Activated naive CD4-positive, alpha-beta T cell treated with anti-CD3 and anti-CD28 coated beads for 36 hours (primary cell): ENCODE measurements at regions not wholly inside any gene's neighbourhood (a gene's known extent, or its start where the extent isn't known, plus 50 kb on each side); places are given as distances from the start of the nearest gene placed in this dataset.
"Not testable (repeated sequence)": the region's sequence is repeated elsewhere in the genome, so short reads cannot be mapped to it uniquely, and the experiment has no call there.

Experiments used
- CTCF ChIA-PET: fragments of 350-600 bp; sonication (Branson Sonifier 250); formaldehyde crosslinking; loops from one replicate; lab custom pipeline; 2021; ENCODE audit warnings: antibody characterized with exemption; lab: Charles Lee
- DNase-seq: peaks from one replicate; pipeline ENCODE4 v3.0.0-alpha.2; 2020
- H3K27ac Mint-ChIP-seq: one replicate; pipeline ENCODE4 v1.8.0; 2021; ENCODE audit warnings: mild to moderate bottlenecking, mixed read lengths
- H3K27me3 Mint-ChIP-seq: one replicate; pipeline ENCODE4 v1.8.0; 2021; ENCODE audit warnings: low read depth, mixed read lengths
- H3K36me3 Mint-ChIP-seq: one replicate; pipeline ENCODE4 v1.8.0; 2021; ENCODE audit warnings: low read depth, mixed read lengths
- H3K4me1 Mint-ChIP-seq: one replicate; pipeline ENCODE4 v1.8.0; 2021; ENCODE audit warnings: low read depth, mixed read lengths
- H3K4me3 Mint-ChIP-seq: one replicate; pipeline ENCODE4 v1.8.0; 2021; ENCODE audit warnings: mild to moderate bottlenecking, moderate library complexity, mixed read lengths
- H3K9me3 Mint-ChIP-seq: one replicate; pipeline ENCODE4 v1.8.0; 2021; ENCODE audit warnings: mixed read lengths
- intact Hi-C: fragments of 100-400 bp; cut with micrococcal nuclease; formaldehyde crosslinking; loops from one replicate; pipeline ENCODE4 v1.15.1; 2023

DNA sequence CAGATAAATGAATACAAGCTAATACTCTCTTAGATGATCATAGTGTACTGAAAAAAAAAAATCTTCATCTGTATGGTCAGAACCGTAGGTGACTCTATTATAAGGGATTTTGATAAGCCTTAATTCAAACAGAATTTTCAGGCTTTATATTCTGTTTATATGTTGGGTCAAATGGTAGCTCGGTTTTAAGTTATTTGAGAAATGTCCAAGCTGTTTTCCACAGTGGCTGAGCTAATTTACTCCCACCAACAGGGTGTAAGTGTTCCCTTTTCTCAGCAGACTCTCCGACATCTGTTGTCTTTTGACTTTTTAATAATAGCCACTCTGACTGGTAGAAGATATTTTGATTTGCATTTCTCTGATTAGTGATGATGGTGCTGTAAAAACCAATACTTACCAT, 328.8 kb upstream of the MAGI2 start:
- Mint-ChIP-seq H3K4me1 (no peaks in the 10 kb centered on the region), H3K9me3 (no peaks in the 10 kb centered on the region), H3K27ac (no peak overlapping the region), H3K4me3 (no peak overlapping the region), H3K27me3 (no peaks in the 10 kb centered on the region), H3K36me3 (no peaks in the 10 kb centered on the region)
- intact Hi-C loops: no loop called here
- CTCF ChIA-PET: no interaction called here
- DNase-seq: no peak

DNA sequence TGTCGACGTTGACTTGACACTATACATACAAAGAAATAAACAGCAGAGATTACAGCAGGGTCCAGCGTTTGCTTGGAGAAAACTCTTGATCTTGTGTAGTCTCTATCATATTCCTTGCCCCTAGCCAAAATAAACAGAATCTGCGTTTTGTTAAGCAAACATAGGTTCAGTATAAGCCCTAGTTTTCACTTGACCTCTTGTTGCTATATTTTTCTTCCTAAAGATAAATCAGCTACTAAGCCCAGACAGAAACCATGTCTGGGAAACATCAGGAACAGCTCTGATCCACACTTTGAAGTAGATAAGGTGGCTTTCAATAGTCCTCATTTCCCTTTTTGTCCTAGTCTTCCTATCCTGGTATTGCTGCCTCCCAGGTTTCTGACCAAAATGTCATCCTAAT, 328.2 kb upstream of the MAGI2 start:
- intact Hi-C loops: no loop called here
- H3K4me3 Mint-ChIP-seq: no peak overlapping the region
- H3K36me3 Mint-ChIP-seq: no peaks in the 10 kb centered on the region
- H3K9me3 Mint-ChIP-seq: no peaks in the 10 kb centered on the region
- DNase-seq: no peak
- H3K4me1 Mint-ChIP-seq: no peaks in the 10 kb centered on the region
- H3K27me3 Mint-ChIP-seq: no peaks in the 10 kb centered on the region
- CTCF ChIA-PET: no interaction called here
- no peak overlapping the region for H3K27ac Mint-ChIP-seq

- no peaks in the 10 kb centered on the region for H3K36me3 Mint-ChIP-seq
- no peak overlapping the region for H3K4me3 Mint-ChIP-seq
- CTCF ChIA-PET: interaction anchor here (0.7 kb wide), 1 partner anchor 84 kb away, joined by 3 read pairs; no protein-coding TSS in a partner anchor
- no peaks in the 10 kb centered on the region for H3K27me3 Mint-ChIP-seq
- no peak for DNase-seq
- intact Hi-C loops: no loop called here
- H3K27ac Mint-ChIP-seq: no peak overlapping the region
- no peaks in the 10 kb centered on the region for H3K9me3 Mint-ChIP-seq
- no peaks in the 10 kb centered on the region for H3K4me1 Mint-ChIP-seq
Measured at GRCh38 chr7:79778786-79779770, 325.6 kb upstream of the MAGI2 start.

- Mint-ChIP-seq H3K27ac (no peak overlapping the region), H3K27me3 (no peaks in the 10 kb centered on the region), H3K4me1 (no peaks in the 10 kb centered on the region), H3K4me3 (no peak overlapping the region), H3K9me3 (no peaks in the 10 kb centered on the region), H3K36me3 (no peaks in the 10 kb centered on the region)
- DNase-seq: no peak
- CTCF ChIA-PET: no interaction called here
- intact Hi-C loops: no loop called here
Measured at GRCh38 chr7:79775911-79776310, 322.4 kb upstream of the MAGI2 start.

DNA sequence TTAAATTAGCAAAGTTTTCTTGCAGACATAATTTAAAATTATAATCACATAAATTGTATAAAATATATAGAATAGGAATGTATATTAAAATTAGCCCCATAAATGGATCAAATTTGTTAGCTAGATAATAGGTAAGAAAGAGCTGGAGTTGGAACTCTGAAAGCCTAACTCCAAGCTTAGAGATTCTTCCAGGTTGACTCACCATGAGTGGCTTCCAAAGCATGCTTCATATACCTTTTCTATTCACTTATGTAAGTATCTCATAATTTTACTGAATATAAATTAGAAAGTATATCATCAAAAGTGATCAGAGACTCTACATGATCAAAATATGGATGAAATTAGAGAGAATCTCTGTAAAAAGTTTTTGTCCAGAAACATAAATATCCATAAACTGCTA, 320.7 kb upstream of the MAGI2 start:
- Mint-ChIP-seq H3K27ac (no peak overlapping the region), H3K9me3 (no peaks in the 10 kb centered on the region), H3K4me1 (no peaks in the 10 kb centered on the region), H3K4me3 (no peak overlapping the region), H3K27me3 (no peaks in the 10 kb centered on the region), H3K36me3 (no peaks in the 10 kb centered on the region)
- intact Hi-C loops: no loop called here
- CTCF ChIA-PET: no interaction called here
- DNase-seq: no peak

DNA sequence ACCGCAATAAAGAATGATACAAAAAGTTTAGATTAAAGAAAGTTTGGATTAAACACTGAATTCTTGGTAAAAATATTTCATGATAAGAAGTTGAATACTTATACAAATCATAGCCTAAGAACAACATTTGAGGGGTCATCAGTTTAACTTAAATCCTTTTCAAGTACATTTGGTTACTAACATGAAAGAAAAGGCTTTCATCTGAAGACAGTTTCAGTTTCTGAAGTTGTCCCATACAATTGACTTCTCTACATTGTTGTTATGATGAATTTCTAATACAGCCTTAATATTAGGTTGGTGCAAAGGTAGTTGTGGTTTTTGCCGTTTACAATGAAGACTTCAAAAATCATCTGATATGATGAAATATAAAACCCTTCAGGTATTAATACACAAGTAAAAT, 317.5 kb upstream of the MAGI2 start:
- Mint-ChIP-seq H3K27me3 (no peaks in the 10 kb centered on the region), H3K9me3 (no peaks in the 10 kb centered on the region), H3K4me3 (no peak overlapping the region), H3K4me1 (no peaks in the 10 kb centered on the region), H3K36me3 (no peaks in the 10 kb centered on the region), H3K27ac (no peak overlapping the region)
- intact Hi-C loops: no loop called here
- CTCF ChIA-PET: no interaction called here
- no peak for DNase-seq

- Mint-ChIP-seq H3K9me3 (no peaks in the 10 kb centered on the region), H3K27ac (no peak overlapping the region), H3K27me3 (no peaks in the 10 kb centered on the region), H3K36me3 (no peaks in the 10 kb centered on the region), H3K4me3 (no peak overlapping the region), H3K4me1 (no peaks in the 10 kb centered on the region)
- intact Hi-C loops: no loop called here
- DNase-seq: no peak
- CTCF ChIA-PET: no interaction called here
Measured at GRCh38 chr7:79770063-79770462, 316.6 kb upstream of the MAGI2 start.

- DNase-seq, intact Hi-C loops, H3K9me3 Mint-ChIP-seq, H3K27ac Mint-ChIP-seq, H3K27me3 Mint-ChIP-seq, H3K4me3 Mint-ChIP-seq, H3K36me3 Mint-ChIP-seq, H3K4me1 Mint-ChIP-seq: not testable (repeated sequence)
- CTCF ChIA-PET: interaction anchor here (0.7 kb wide), 1 partner anchor 259 kb away, joined by 3 read pairs; no protein-coding TSS in a partner anchor
Measured at GRCh38 chr7:79767876-79768560, 314.6 kb upstream of the MAGI2 start.

- H3K4me3 Mint-ChIP-seq, intact Hi-C loops, H3K27ac Mint-ChIP-seq, DNase-seq, H3K9me3 Mint-ChIP-seq, H3K36me3 Mint-ChIP-seq, H3K4me1 Mint-ChIP-seq, H3K27me3 Mint-ChIP-seq, CTCF ChIA-PET: not testable (repeated sequence)
Measured at GRCh38 chr7:79767192-79767591, 313.7 kb upstream of the MAGI2 start.

GRCh38 chr7:79761876-79762429, 308.5 kb upstream of the MAGI2 start:
- CTCF ChIA-PET: no interaction called here

GRCh38 chr7:79750941-79751340, 297.5 kb upstream of the MAGI2 start:
- H3K4me3 Mint-ChIP-seq, H3K9me3 Mint-ChIP-seq, H3K27me3 Mint-ChIP-seq, CTCF ChIA-PET, H3K4me1 Mint-ChIP-seq, DNase-seq, H3K36me3 Mint-ChIP-seq, intact Hi-C loops, H3K27ac Mint-ChIP-seq: not testable (repeated sequence)

More at GRCh38 chr7:79761876-79762429, 308.5 kb upstream of the MAGI2 start:
- no peak overlapping the region for H3K4me3 Mint-ChIP-seq
- no peaks in the 10 kb centered on the region for H3K27me3 Mint-ChIP-seq
- H3K4me1 Mint-ChIP-seq: no peaks in the 10 kb centered on the region
- H3K36me3 Mint-ChIP-seq: no peaks in the 10 kb centered on the region
- no peak overlapping the region for H3K27ac Mint-ChIP-seq
- intact Hi-C loops: no loop called here
- no peak for DNase-seq
- peaks cover 2% of the 10 kb centered on the region for H3K9me3 Mint-ChIP-seq

DNA sequence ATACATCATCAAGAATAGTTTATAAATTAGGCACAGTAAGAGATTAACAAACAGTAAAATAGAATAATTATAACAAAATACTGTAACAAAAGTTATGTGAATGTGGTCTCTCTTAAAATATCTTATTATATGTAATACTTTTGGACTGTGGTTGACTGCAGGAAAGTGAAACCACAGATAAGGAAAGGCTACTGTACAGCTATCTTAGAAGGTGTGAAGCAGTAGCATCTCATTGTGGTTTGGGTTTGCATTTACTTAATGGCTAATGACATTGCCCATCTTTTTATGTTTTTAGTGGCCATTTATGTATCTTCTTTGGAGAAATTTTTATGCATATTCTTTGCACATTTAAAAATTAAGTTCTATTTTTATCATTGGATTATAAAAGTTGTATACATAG, 296.4 kb upstream of the MAGI2 start:
- Mint-ChIP-seq H3K27ac (no peak overlapping the region), H3K27me3 (no peaks in the 10 kb centered on the region), H3K36me3 (no peaks in the 10 kb centered on the region), H3K9me3 (no peaks in the 10 kb centered on the region), H3K4me3 (no peak overlapping the region), H3K4me1 (no peaks in the 10 kb centered on the region)
- DNase-seq: no peak
- CTCF ChIA-PET: no interaction called here
- intact Hi-C loops: no loop called here
